IMR-90 (cell line): ENCODE measurements at regions not wholly inside any gene's neighbourhood (a gene's known extent, or its start where the extent isn't known, plus 50 kb on each side); places are given as distances from the start of the nearest gene placed in this dataset.

Source experiments
- ATAC-seq: fragments of 200-7000 bp; cut with Tn5 transposase; 2 replicates; pipeline ENCODE4 v1.9.1; 2020; ENCODE audit warnings: low read depth, mild to moderate bottlenecking, moderate library complexity
- BruUV-seq: library from RNA; stranded (reverse); fragments of 400-500 nt; replicated peaks from 2 replicates; lab custom pipeline; 2021; lab: Mats Ljungman, UMichigan
- CTCF ChIA-PET: fragments of 300-600 bp; formaldehyde crosslinking; extraction: SDS; loops from one replicate; lab custom pipeline; 2021; ENCODE audit warnings: antibody characterized with exemption; lab: Yijun Ruan, JAX
- POLR2A ChIA-PET: fragments of 300-600 bp; sonication (Branson Sonifier 250); formaldehyde crosslinking; loops from one replicate; lab custom pipeline; 2022; ENCODE audit warnings: antibody characterized with exemption; ENCODE audit not compliant: unreplicated experiment; lab: Charles Lee
- DNase-seq: peaks from one replicate; pipeline ENCODE4 v3.0.0; 2013
- H2AFZ ChIP-seq: replicated peaks from 2 replicates; pipeline ENCODE3; 2013; ENCODE audit warnings: low read length, mild to moderate bottlenecking; ENCODE audit not compliant: poor library complexity
- H2AK5ac ChIP-seq: 2 replicates; pipeline ENCODE4 v1.6.1; 2013; ENCODE audit warnings: low read depth, low read length, inconsistent platforms
- H2AK9ac ChIP-seq: replicated peaks from 2 replicates; pipeline ENCODE3; 2013; ENCODE audit warnings: mild to moderate bottlenecking, low read depth, low read length, moderate library complexity; ENCODE audit not compliant: poor library complexity
- H2BK120ac ChIP-seq: 2 replicates; pipeline ENCODE4 v1.6.1; 2013; ENCODE audit warnings: low read depth, low read length, inconsistent platforms
- H2BK15ac ChIP-seq: 3 replicates; pipeline ENCODE4 v1.6.1; 2013; ENCODE audit warnings: low read depth, low read length, inconsistent platforms
- H2BK20ac ChIP-seq: 2 replicates; pipeline ENCODE4 v1.6.1; 2013; ENCODE audit warnings: low read depth, mild to moderate bottlenecking, inconsistent platforms, low read length, moderate library complexity
- H2BK5ac ChIP-seq: 2 replicates; pipeline ENCODE4 v1.6.1; 2013; ENCODE audit warnings: mild to moderate bottlenecking, low read depth, low read length, inconsistent platforms; ENCODE audit not compliant: poor library complexity, severe bottlenecking
- H3K14ac ChIP-seq: replicated peaks from 2 replicates; pipeline ENCODE4 v1.6.1; 2013; ENCODE audit warnings: low read depth, low read length, inconsistent platforms
- H3K18ac ChIP-seq: 2 replicates; pipeline ENCODE4 v1.6.1; 2013; ENCODE audit warnings: low read depth, low read length, control low read depth
- H3K23ac ChIP-seq: 2 replicates; pipeline ENCODE4 v1.6.1; 2013; ENCODE audit warnings: low read depth, low read length, inconsistent platforms
- H3K27ac ChIP-seq: 2 replicates; pipeline ENCODE4 v1.5.1; 2013; ENCODE audit warnings: mild to moderate bottlenecking, control low read depth, low read length; ENCODE audit not compliant: insufficient read depth
- H3K27me3 ChIP-seq: 2 replicates; pipeline ENCODE4 v1.6.1; 2013; ENCODE audit warnings: low read length; ENCODE audit not compliant: control insufficient read depth, insufficient read depth
- H3K36me3 ChIP-seq: 2 replicates; pipeline ENCODE4 v1.6.1; 2013; ENCODE audit warnings: low read length, mixed read lengths; ENCODE audit not compliant: control insufficient read depth, insufficient read depth
- H3K4ac ChIP-seq: 2 replicates; pipeline ENCODE4 v1.6.1; 2013; ENCODE audit warnings: low read depth, low read length, inconsistent platforms
- H3K4me1 ChIP-seq: 2 replicates; pipeline ENCODE4 v1.6.1; 2013; ENCODE audit warnings: low read length, mixed read lengths; ENCODE audit not compliant: control insufficient read depth, insufficient read depth
- H3K4me2 ChIP-seq: 2 replicates; pipeline ENCODE4 v1.6.1; 2013; ENCODE audit warnings: low read depth, mild to moderate bottlenecking, control low read depth, low read length, moderate library complexity
- H3K4me3 ChIP-seq: 2 replicates; pipeline ENCODE4 v1.5.1; 2013; ENCODE audit warnings: low read depth, mild to moderate bottlenecking, control low read depth, low read length, moderate library complexity; ENCODE audit not compliant: insufficient read depth
- H3K56ac ChIP-seq: 2 replicates; pipeline ENCODE4 v1.6.1; 2013; ENCODE audit warnings: low read length, inconsistent platforms; ENCODE audit not compliant: insufficient read depth; ENCODE audit errors: extremely low read depth
- H3K79me1 ChIP-seq, 2 experiments: 2 replicates each; pipeline ENCODE4 v1.6.1; 2013; ENCODE audit warnings: low read length in 2 of 2, inconsistent platforms in 1 of 2, low read depth in 1 of 2
- H3K9ac ChIP-seq: 2 replicates; pipeline ENCODE4 v1.6.1; 2013; ENCODE audit warnings: low read depth, low read length, control low read depth
- H3K9me1 ChIP-seq: 2 replicates; pipeline ENCODE4 v1.6.1; 2013; ENCODE audit warnings: low read length, inconsistent platforms; ENCODE audit not compliant: insufficient read depth
- H3K9me3 ChIP-seq: 2 replicates; pipeline ENCODE4 v1.6.1; 2013; ENCODE audit warnings: low read length; ENCODE audit not compliant: control insufficient read depth, insufficient read depth
- H4K20me1 ChIP-seq: 2 replicates; pipeline ENCODE4 v1.6.1; 2013; ENCODE audit warnings: low read length, inconsistent platforms; ENCODE audit not compliant: insufficient read depth
- H4K5ac ChIP-seq: 2 replicates; pipeline ENCODE4 v1.6.1; 2013; ENCODE audit warnings: mild to moderate bottlenecking, low read depth, low read length, control low read depth
- H4K8ac ChIP-seq, 2 experiments: 2 replicates each; pipeline ENCODE4 v1.6.1; 2013; ENCODE audit warnings: low read depth in 2 of 2, low read length in 2 of 2, control low read depth in 1 of 2, inconsistent platforms in 1 of 2
- H4K91ac ChIP-seq: 2 replicates; pipeline ENCODE4 v1.6.1; 2013; ENCODE audit warnings: low read depth, low read length, inconsistent platforms; ENCODE audit not compliant: insufficient read depth
- BHLHE40 ChIP-seq: fragments of 150-350 bp; IDR thresholded peaks from 2 replicates; pipeline ENCODE4 v1.6.1; 2016; ENCODE audit warnings: mild to moderate bottlenecking, low read depth, low read length
- CEBPB ChIP-seq: IDR thresholded peaks from 2 replicates; pipeline ENCODE4 v1.6.1; 2012; ENCODE audit warnings: low read depth, low read length, improper control_type of control experiment
- CHD1 ChIP-seq: IDR thresholded peaks from 2 replicates; pipeline ENCODE4 v1.6.1; 2012; ENCODE audit warnings: low read depth, low read length, improper control_type of control experiment
- FOS ChIP-seq: fragments of 150-350 bp; IDR thresholded peaks from 2 replicates; pipeline ENCODE4 v1.6.1; 2016; ENCODE audit warnings: low read depth, low read length
- MAFK ChIP-seq: IDR thresholded peaks from 2 replicates; pipeline ENCODE4 v1.6.1; 2012; ENCODE audit warnings: low read depth, low read length, improper control_type of control experiment
- MAZ ChIP-seq: IDR thresholded peaks from 2 replicates; pipeline ENCODE4 v1.6.1; 2012; ENCODE audit warnings: low read depth, mild to moderate bottlenecking, low read length, improper control_type of control experiment, moderate library complexity, borderline replicate concordance
- MXI1 ChIP-seq: IDR thresholded peaks from 2 replicates; pipeline ENCODE4 v1.6.1; 2012; ENCODE audit warnings: low read depth, mild to moderate bottlenecking, low read length, moderate library complexity, borderline replicate concordance
- NFE2L2 ChIP-seq: fragments of 150-350 bp; IDR thresholded peaks from 2 replicates; pipeline ENCODE4 v1.6.1; 2016; ENCODE audit warnings: low read depth, mild to moderate bottlenecking, low read length
- POLR2A ChIP-seq: IDR thresholded peaks from 2 replicates; pipeline ENCODE4 v1.6.1; 2012; ENCODE audit warnings: mild to moderate bottlenecking, low read depth, low read length
- RAD21 ChIP-seq: IDR thresholded peaks from 2 replicates; pipeline ENCODE4 v1.6.1; 2012; ENCODE audit warnings: low read length, improper control_type of control experiment
- RCOR1 ChIP-seq: IDR thresholded peaks from 2 replicates; pipeline ENCODE4 v1.6.1; 2012; ENCODE audit warnings: mild to moderate bottlenecking, low read length, improper control_type of control experiment; ENCODE audit not compliant: insufficient replicate concordance
- RFX5 ChIP-seq: IDR thresholded peaks from 2 replicates; pipeline ENCODE4 v1.8.0; 2012; ENCODE audit warnings: low read depth, mild to moderate bottlenecking, low read length, moderate library complexity
- SMC3 ChIP-seq: fragments of 150-350 bp; IDR thresholded peaks from 2 replicates; pipeline ENCODE4 v1.6.1; 2016; ENCODE audit warnings: low read depth, mild to moderate bottlenecking, antibody characterized with exemption, low read length, moderate library complexity
- WGBS, 2 experiments: methylation state at CpG; one replicate each; pipeline versions ENCODE4 v1.1.5 to v1.1.7; 2013; ENCODE audit warnings: missing lambda C conversion rate in 2 of 2; ENCODE audit not compliant: insufficient read length in 1 of 2; ENCODE audit errors: extremely low coverage in 2 of 2; 5-methylcytosine and 5-hydroxymethylcytosine counted together
- dilution Hi-C: fragments of 300-500 bp; cut with HindIII; formaldehyde crosslinking; loops from one replicate; pipeline ENCODE4 v1.14.3; 2018; ENCODE audit warnings: low sequenced_read_pairs; ENCODE audit not compliant: unreplicated experiment
- in situ Hi-C: fragments of 300-500 bp; cut with MboI; formaldehyde crosslinking; loops from 3 replicates; pipeline ENCODE4 v1.14.3; 2019; ENCODE audit warnings: low sequenced_read_pairs, inconsistent platforms, mixed read lengths
- intact Hi-C: fragments of 100-400 bp; cut with micrococcal nuclease; formaldehyde crosslinking; loops from 2 replicates; pipeline ENCODE4 v1.10.0; 2022
- TF ChIP-seq, protein P1 (sequence below): fragments of 150-350 bp; IDR thresholded peaks from 2 replicates; pipeline ENCODE4 v1.6.1; 2017; ENCODE audit warnings: mild to moderate bottlenecking, antibody characterized with exemption, low read length, low read depth
- TF ChIP-seq, protein P2 (sequence below): fragments of 150-350 bp; IDR thresholded peaks from 2 replicates; pipeline ENCODE4 v1.6.1; 2016; ENCODE audit warnings: low read depth, mild to moderate bottlenecking, low read length, moderate library complexity, borderline replicate concordance
- TF ChIP-seq, protein P3 (sequence below): conservative IDR thresholded peaks from 2 replicates; pipeline ENCODE4 v1.5.1; 2012; ENCODE audit warnings: mild to moderate bottlenecking, low read depth, low read length, improper control_type of control experiment

DNA sequence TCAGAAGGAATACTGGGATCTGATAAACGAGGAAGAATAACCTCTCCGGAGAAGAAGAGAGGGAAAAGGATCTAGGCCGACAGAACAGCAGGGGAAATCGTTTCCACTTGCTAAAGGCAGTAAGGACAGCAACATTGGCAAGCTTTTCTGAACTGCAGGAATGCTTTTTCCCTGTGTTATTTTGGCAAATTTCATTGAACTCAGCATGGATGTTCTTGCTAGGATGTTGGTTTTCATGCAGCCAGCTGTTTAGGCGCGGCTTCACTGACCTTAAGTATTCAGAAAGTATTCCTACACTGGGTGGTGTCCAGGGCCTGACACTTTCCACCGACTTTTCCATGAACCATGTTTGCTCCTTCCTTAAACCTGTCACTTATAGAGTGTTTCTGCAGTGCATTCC lies 489.7 kb downstream of the CNTN3 start:
- Histone ChIP-seq H2BK5ac (no peak overlapping the region), H2AFZ (no peak overlapping the region), H3K4me1 (no peaks in the 10 kb centered on the region), H3K14ac (no peak overlapping the region), H4K8ac (no peak overlapping the region), H3K9me3 (no peaks in the 10 kb centered on the region), H3K9ac (no peak overlapping the region), H3K9me1 (no peaks in the 10 kb centered on the region), H4K91ac (no peak overlapping the region), H3K18ac (no peak overlapping the region), H2BK20ac (no peak overlapping the region), H3K56ac (no peak overlapping the region), H3K4ac (no peak overlapping the region), H3K4me3 (no peak overlapping the region), H3K27me3 (no peaks in the 10 kb centered on the region), H3K4me2 (no peak overlapping the region), H2AK5ac (no peak overlapping the region), H2BK120ac (no peak overlapping the region), H4K5ac (no peak overlapping the region), H3K36me3 (no peaks in the 10 kb centered on the region), H3K23ac (no peak overlapping the region), H2BK15ac (no peak overlapping the region), H3K79me1 (no peaks in the 10 kb centered on the region), H3K27ac (no peak overlapping the region), H4K20me1 (no peaks in the 10 kb centered on the region), H2AK9ac (no peak overlapping the region)
- dilution Hi-C loops = no loop called here
- ATAC-seq (no peak), DNase-seq (no peak)
- in situ Hi-C loops = no loop called here
- CTCF ChIA-PET = interaction anchor here (0.7 kb wide), 1 partner anchor 11 kb away, joined by 3 read pairs; no protein-coding TSS in a partner anchor
- TF ChIP-seq BHLHE40 (no peak), RFX5 (no peak), NFE2L2 (no peak), FOS (no peak), POLR2A (no peak), CHD1 (no peak), MAFK (no peak), RAD21 (no peak), MXI1 (no peak), MAZ (no peak), SMC3 (no peak), RCOR1 (no peak), CEBPB (no peak)
- TF ChIP-seq, protein P1, sequence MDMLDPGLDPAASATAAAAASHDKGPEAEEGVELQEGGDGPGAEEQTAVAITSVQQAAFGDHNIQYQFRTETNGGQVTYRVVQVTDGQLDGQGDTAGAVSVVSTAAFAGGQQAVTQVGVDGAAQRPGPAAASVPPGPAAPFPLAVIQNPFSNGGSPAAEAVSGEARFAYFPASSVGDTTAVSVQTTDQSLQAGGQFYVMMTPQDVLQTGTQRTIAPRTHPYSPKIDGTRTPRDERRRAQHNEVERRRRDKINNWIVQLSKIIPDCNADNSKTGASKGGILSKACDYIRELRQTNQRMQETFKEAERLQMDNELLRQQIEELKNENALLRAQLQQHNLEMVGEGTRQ = no peak
- TF ChIP-seq, protein P2, sequence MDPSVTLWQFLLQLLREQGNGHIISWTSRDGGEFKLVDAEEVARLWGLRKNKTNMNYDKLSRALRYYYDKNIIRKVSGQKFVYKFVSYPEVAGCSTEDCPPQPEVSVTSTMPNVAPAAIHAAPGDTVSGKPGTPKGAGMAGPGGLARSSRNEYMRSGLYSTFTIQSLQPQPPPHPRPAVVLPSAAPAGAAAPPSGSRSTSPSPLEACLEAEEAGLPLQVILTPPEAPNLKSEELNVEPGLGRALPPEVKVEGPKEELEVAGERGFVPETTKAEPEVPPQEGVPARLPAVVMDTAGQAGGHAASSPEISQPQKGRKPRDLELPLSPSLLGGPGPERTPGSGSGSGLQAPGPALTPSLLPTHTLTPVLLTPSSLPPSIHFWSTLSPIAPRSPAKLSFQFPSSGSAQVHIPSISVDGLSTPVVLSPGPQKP = no peak
- TF ChIP-seq, protein P3, sequence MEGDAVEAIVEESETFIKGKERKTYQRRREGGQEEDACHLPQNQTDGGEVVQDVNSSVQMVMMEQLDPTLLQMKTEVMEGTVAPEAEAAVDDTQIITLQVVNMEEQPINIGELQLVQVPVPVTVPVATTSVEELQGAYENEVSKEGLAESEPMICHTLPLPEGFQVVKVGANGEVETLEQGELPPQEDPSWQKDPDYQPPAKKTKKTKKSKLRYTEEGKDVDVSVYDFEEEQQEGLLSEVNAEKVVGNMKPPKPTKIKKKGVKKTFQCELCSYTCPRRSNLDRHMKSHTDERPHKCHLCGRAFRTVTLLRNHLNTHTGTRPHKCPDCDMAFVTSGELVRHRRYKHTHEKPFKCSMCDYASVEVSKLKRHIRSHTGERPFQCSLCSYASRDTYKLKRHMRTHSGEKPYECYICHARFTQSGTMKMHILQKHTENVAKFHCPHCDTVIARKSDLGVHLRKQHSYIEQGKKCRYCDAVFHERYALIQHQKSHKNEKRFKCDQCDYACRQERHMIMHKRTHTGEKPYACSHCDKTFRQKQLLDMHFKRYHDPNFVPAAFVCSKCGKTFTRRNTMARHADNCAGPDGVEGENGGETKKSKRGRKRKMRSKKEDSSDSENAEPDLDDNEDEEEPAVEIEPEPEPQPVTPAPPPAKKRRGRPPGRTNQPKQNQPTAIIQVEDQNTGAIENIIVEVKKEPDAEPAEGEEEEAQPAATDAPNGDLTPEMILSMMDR = no peak
- no TSS peak for BruUV-seq
- intact Hi-C loops = no loop called here
- POLR2A ChIA-PET = no interaction called here
- WGBS, 2 experiments = 25% methylated on average over 3 of the region's 7 CpGs; no CpG with 5 or more reads in 1 of the 2 experiments
